Lung (tissue), 11 donors: ENCODE measurements at regions not wholly inside any gene's neighbourhood (a gene's known extent, or its start where the extent isn't known, plus 50 kb on each side); places are given as distances from the start of the nearest gene placed in this dataset.
A peak's percentile ranks its signal among the peaks of the same experiment; 100 is the strongest.

Experiments
- ATAC-seq: fragments of 200-7000 bp; cut with Tn5 transposase; one replicate; pipeline ENCODE4 v1.9.1; 2020; ENCODE audit warnings: moderate number of reproducible peaks; ENCODE audit not compliant: insufficient read depth, low FRiP score
- DNase-seq, 3 donors: peaks; one replicate each; pipeline ENCODE4 v3.0.0-alpha.2; 2013 to 2017
- H3K27ac ChIP-seq, 2 donors: one replicate each; pipeline ENCODE4 v1.5.1; 2013; ENCODE audit warnings: mild to moderate bottlenecking in 2 of 2, moderate library complexity in 2 of 2, control low read depth in 1 of 2, inconsistent platforms in 1 of 2, low read depth in 1 of 2, low read length in 1 of 2
- H3K27me3 ChIP-seq, 3 donors: one replicate each; pipeline ENCODE4 v1.5.1; 2013; ENCODE audit warnings: low read length in 2 of 3; ENCODE audit not compliant: control insufficient read depth in 3 of 3, insufficient read depth in 3 of 3
- H3K36me3 ChIP-seq, 4 donors: one replicate each; pipeline ENCODE4 v1.5.1; 2013; ENCODE audit warnings: low read length in 4 of 4, mild to moderate bottlenecking in 1 of 4, moderate library complexity in 1 of 4; ENCODE audit not compliant: control insufficient read depth in 4 of 4, insufficient read depth in 4 of 4
- H3K4me1 ChIP-seq, 5 donors: one replicate each; pipeline ENCODE4 v1.5.1; 2013; ENCODE audit warnings: low read length in 5 of 5, mild to moderate bottlenecking in 2 of 5, moderate library complexity in 1 of 5; ENCODE audit not compliant: control insufficient read depth in 5 of 5, insufficient read depth in 5 of 5
- H3K4me3 ChIP-seq: one replicate; pipeline ENCODE4 v1.5.1; 2013; ENCODE audit warnings: mild to moderate bottlenecking, control low read depth, moderate library complexity
- H3K9ac ChIP-seq, 2 donors: one replicate each; pipeline ENCODE4 v1.5.1; 2013; ENCODE audit warnings: low read length in 2 of 2, control low read depth in 1 of 2; ENCODE audit not compliant: insufficient read depth in 1 of 2
- H3K9me3 ChIP-seq, 4 donors: one replicate each; pipeline ENCODE4 v1.5.1; 2013; ENCODE audit warnings: low read length in 3 of 4, mild to moderate bottlenecking in 1 of 4, moderate library complexity in 1 of 4; ENCODE audit not compliant: control insufficient read depth in 4 of 4, insufficient read depth in 3 of 4
- CTCF ChIP-seq: IDR thresholded peaks from 2 replicates; pipeline ENCODE4 v1.5.1; 2012; ENCODE audit warnings: mild to moderate bottlenecking; ENCODE audit errors: control extremely low read depth, extremely low read depth
- WGBS, 2 donors: extraction: QIAGEN DNeasy Blood & Tissue Kit; methylation state at CpG; one replicate each; pipeline ENCODE4 v1.1.7; 2013; 5-methylcytosine and 5-hydroxymethylcytosine counted together
- donor health status: control.
- donor health status: control.
- donor health status: Bipolar disorder and iron deficiency.
- donor health status: healthy.
- donor health status: DM: yes; HTN: yes; CAD: no.

GRCh38 chr6:154920495-154921200, 74.5 kb upstream of the TIAM2 start:
- TF ChIP-seq CTCF = no peak

GRCh38 chr6:154921482-154921881, 73.6 kb upstream of the TIAM2 start:
- Histone ChIP-seq H3K9me3 (peaks cover 0 to 2% (median 0%) of the 10 kb centered on the region in 4 donors), H3K4me1 (peaks cover 0 to 2% (median 0%) of the 10 kb centered on the region in 5 donors), H3K36me3 (no peaks in the 10 kb centered on the region), H3K9ac (no peak overlapping the region), H3K27ac (no peak overlapping the region), H3K27me3 (no peaks in the 10 kb centered on the region), H3K4me3 (no peak overlapping the region)
- 52 to 64% methylated on average over 4 of the region's 4 CpGs for WGBS, 2 donors
- no peak for DNase-seq
- ATAC-seq = no peak
- no peak for TF ChIP-seq CTCF

More at GRCh38 chr6:154920495-154921200, 74.5 kb upstream of the TIAM2 start:
- peaks cover 0 to 2% (median 0%) of the 10 kb centered on the region in 5 donors for H3K4me1 ChIP-seq
- WGBS, 2 donors = 87 to 91% methylated on average over 8 of the region's 8 CpGs
- no peak for ATAC-seq
- peaks cover 0 to 2% (median 0%) of the 10 kb centered on the region in 4 donors for H3K9me3 ChIP-seq
- no peak overlapping the region for H3K4me3 ChIP-seq
- no peak overlapping the region for H3K27ac ChIP-seq
- H3K9ac ChIP-seq = no peak overlapping the region
- DNase-seq = no peak
- no peaks in the 10 kb centered on the region for H3K36me3 ChIP-seq
- H3K27me3 ChIP-seq = no peaks in the 10 kb centered on the region

- WGBS, 2 donors = 86 to 92% methylated on average over 5 of the region's 5 CpGs
- Histone ChIP-seq H3K9me3 (peaks cover 0 to 2% (median 0%) of the 10 kb centered on the region in 4 donors), H3K4me3 (no peak overlapping the region), H3K27me3 (no peaks in the 10 kb centered on the region), H3K36me3 (no peaks in the 10 kb centered on the region), H3K4me1 (peaks cover 0 to 2% (median 0%) of the 10 kb centered on the region in 5 donors), H3K9ac (no peak overlapping the region), H3K27ac (no peak overlapping the region)
- ATAC-seq (no peak), DNase-seq (peak in 1 of 3 donors; percentile 31)
- no peak for TF ChIP-seq CTCF
Observed at GRCh38 chr6:154923199-154923869, 71.8 kb upstream of the TIAM2 start.
